Fibroblast of the aortic adventitia (primary cell): ENCODE measurements at regions not wholly inside any gene's neighbourhood (a gene's known extent, or its start where the extent isn't known, plus 50 kb on each side); places are given as distances from the start of the nearest gene placed in this dataset.

Source experiments
- DNase-seq: peaks from one replicate; pipeline ENCODE4 v3.0.0-alpha.2; 2010; ENCODE audit warnings: low read depth
- H3K4me3 ChIP-seq: 2 replicates; pipeline ENCODE4 v1.5.1; 2011; ENCODE audit warnings: low read depth, mild to moderate bottlenecking, control low read depth, low read length, moderate library complexity
- CTCF ChIP-seq: IDR thresholded peaks from 2 replicates; pipeline ENCODE4 v1.5.1; 2011; ENCODE audit warnings: mild to moderate bottlenecking, low read length, control low read depth, inconsistent platforms; ENCODE audit not compliant: insufficient read depth

GRCh38 chr2:151002959-151003600, 258.6 kb downstream of the RBM43 start:
- no peak for DNase-seq
- TF ChIP-seq CTCF: no peak

GRCh38 chr2:150997702-150998440, 263.8 kb downstream of the RBM43 start:
- peak; percentile 39 for DNase-seq
- no peak overlapping the region for H3K4me3 ChIP-seq
- no peak for TF ChIP-seq CTCF

More at GRCh38 chr2:151002959-151003600, 258.6 kb downstream of the RBM43 start:
- H3K4me3 ChIP-seq: no peak overlapping the region

GRCh38 chr2:150997066-150997465, 264.6 kb downstream of the RBM43 start:
- no peak for TF ChIP-seq CTCF
- no peak overlapping the region for H3K4me3 ChIP-seq
- peak; percentile 13 for DNase-seq

- no peak for TF ChIP-seq CTCF
- H3K4me3 ChIP-seq: no peak overlapping the region
- DNase-seq: peak; percentile 53
These were observed 267.6 kb downstream of the RBM43 start for GRCh38 chr2:150994076-150994475.

GRCh38 chr2:150989969-150990368, 271.7 kb downstream of the RBM43 start:
- no peak for DNase-seq
- H3K4me3 ChIP-seq: no peak overlapping the region
- no peak for TF ChIP-seq CTCF

GRCh38 chr2:150985741-150986140, 275.9 kb downstream of the RBM43 start:
- no peak overlapping the region for H3K4me3 ChIP-seq
- no peak for TF ChIP-seq CTCF
- DNase-seq: no peak
